Suprapubic skin (tissue), 4 donors: ENCODE measurements at regions not wholly inside any gene's neighbourhood (a gene's known extent, or its start where the extent isn't known, plus 50 kb on each side); places are given as distances from the start of the nearest gene placed in this dataset.

ENCODE experiments used
- DNase-seq, 2 donors: peaks; one replicate each; pipeline ENCODE4 v3.0.0-alpha.2; 2019; ENCODE audit warnings: low spot score in 2 of 2
- H3K27ac ChIP-seq: fragments of 200-600 bp; sonication (generic); one replicate; pipeline ENCODE4 v1.5.1; 2019
- H3K27me3 ChIP-seq: fragments of 200-600 bp; sonication (generic); one replicate; pipeline ENCODE4 v1.5.1; 2019
- H3K36me3 ChIP-seq: fragments of 200-600 bp; sonication (generic); one replicate; pipeline ENCODE4 v1.5.1; 2019
- H3K4me1 ChIP-seq: fragments of 200-600 bp; sonication (generic); one replicate; pipeline ENCODE4 v1.5.1; 2019
- H3K4me3 ChIP-seq: fragments of 200-600 bp; sonication (generic); one replicate; pipeline ENCODE4 v1.5.1; 2019; ENCODE audit warnings: mild to moderate bottlenecking
- H3K9me3 ChIP-seq: fragments of 200-600 bp; sonication (generic); one replicate; pipeline ENCODE4 v1.5.1; 2019
- EP300 ChIP-seq: sonication (generic); formaldehyde crosslinking; IDR thresholded peaks from one replicate; pipeline ENCODE4 v1.6.1; 2017; ENCODE audit warnings: antibody characterized with exemption
- POLR2A ChIP-seq, 2 donors: fragments of 450-650 bp; IDR thresholded peaks; one replicate each; pipeline ENCODE4 v1.6.1; 2017; ENCODE audit warnings: antibody characterized with exemption in 2 of 2, mild to moderate bottlenecking in 2 of 2, moderate library complexity in 2 of 2
- POLR2AphosphoS5 ChIP-seq, 3 donors: sonication (generic); formaldehyde crosslinking; IDR thresholded peaks; one replicate each; pipeline ENCODE4 v1.6.1; 2017; ENCODE audit warnings: antibody characterized with exemption in 3 of 3
- WGBS: methylation state at CpG from one replicate; pipeline ENCODE4 v1.1.5; 2018; 5-methylcytosine and 5-hydroxymethylcytosine counted together
- TF ChIP-seq, protein P1 (sequence below), 2 donors: fragments of 200-600 bp in 1 of 2; fragments of 450-650 bp in 1 of 2; sonication (generic) in 1 of 2; IDR thresholded peaks; one replicate each; pipeline ENCODE4 v1.5.1; 2016 to 2019; ENCODE audit warnings: antibody characterized with exemption in 2 of 2, mild to moderate bottlenecking in 1 of 2, moderate library complexity in 1 of 2

- 13% methylated on average over 1 of the region's 1 CpG for WGBS
- Histone ChIP-seq H3K27ac (no peak overlapping the region), H3K4me1 (no peaks in the 10 kb centered on the region), H3K27me3 (no peaks in the 10 kb centered on the region), H3K9me3 (no peaks in the 10 kb centered on the region), H3K36me3 (no peaks in the 10 kb centered on the region), H3K4me3 (no peak overlapping the region)
- TF ChIP-seq EP300: no peak
- TF ChIP-seq POLR2A (IDR thresholded peaks at IDR 0.05): no peak
- TF ChIP-seq, protein P1, sequence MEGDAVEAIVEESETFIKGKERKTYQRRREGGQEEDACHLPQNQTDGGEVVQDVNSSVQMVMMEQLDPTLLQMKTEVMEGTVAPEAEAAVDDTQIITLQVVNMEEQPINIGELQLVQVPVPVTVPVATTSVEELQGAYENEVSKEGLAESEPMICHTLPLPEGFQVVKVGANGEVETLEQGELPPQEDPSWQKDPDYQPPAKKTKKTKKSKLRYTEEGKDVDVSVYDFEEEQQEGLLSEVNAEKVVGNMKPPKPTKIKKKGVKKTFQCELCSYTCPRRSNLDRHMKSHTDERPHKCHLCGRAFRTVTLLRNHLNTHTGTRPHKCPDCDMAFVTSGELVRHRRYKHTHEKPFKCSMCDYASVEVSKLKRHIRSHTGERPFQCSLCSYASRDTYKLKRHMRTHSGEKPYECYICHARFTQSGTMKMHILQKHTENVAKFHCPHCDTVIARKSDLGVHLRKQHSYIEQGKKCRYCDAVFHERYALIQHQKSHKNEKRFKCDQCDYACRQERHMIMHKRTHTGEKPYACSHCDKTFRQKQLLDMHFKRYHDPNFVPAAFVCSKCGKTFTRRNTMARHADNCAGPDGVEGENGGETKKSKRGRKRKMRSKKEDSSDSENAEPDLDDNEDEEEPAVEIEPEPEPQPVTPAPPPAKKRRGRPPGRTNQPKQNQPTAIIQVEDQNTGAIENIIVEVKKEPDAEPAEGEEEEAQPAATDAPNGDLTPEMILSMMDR (IDR thresholded peaks at IDR 0.05): no peak
- TF ChIP-seq POLR2AphosphoS5 (IDR thresholded peaks at IDR 0.05): no peak
- no peak for DNase-seq
These were observed 1835.2 kb upstream of the NUDT12 start for GRCh38 chr5:105397749-105398148.

DNA sequence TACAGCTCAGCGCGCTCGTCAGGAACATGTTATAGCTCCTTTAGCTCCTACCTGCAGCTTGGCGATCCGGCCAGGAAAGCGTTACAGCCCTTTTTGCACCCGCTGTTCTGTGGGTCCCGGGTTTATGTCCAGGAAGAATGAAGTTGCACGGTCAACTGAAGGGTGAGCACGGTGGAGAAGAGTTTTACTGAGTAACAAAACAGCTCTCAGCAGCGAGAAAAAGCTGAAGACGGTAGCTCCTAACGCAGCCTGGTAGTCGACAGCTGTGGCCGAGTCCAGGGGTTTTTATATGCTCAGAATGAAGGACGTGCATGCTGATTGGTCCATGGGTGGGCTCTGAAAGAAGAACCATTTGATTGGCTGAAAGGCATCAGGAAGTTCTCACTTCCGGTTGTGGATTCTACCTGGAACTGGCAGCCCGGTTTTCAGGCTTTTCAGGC lies 1830.1 kb upstream of the NUDT12 start:
- WGBS: 92% methylated on average over 18 of the region's 18 CpGs
- TF ChIP-seq POLR2AphosphoS5 (IDR thresholded peaks at IDR 0.05) (no peak), EP300 (no peak), POLR2A (IDR thresholded peaks at IDR 0.05) (no peak)
- TF ChIP-seq, protein P1 (IDR thresholded peaks at IDR 0.05): no peak

GRCh38 chr5:105392122-105392709 lies 1829.6 kb upstream of the NUDT12 start:
- WGBS: 97% methylated on average over 16 of the region's 20 CpGs
- DNase-seq: no peak
- Histone ChIP-seq H3K9me3 (peaks cover 6% of the 10 kb centered on the region), H3K4me3 (no peak overlapping the region), H3K27me3 (no peaks in the 10 kb centered on the region), H3K4me1 (no peaks in the 10 kb centered on the region), H3K27ac (no peak overlapping the region), H3K36me3 (no peaks in the 10 kb centered on the region)
- TF ChIP-seq, protein P1 (IDR thresholded peaks at IDR 0.05): no peak
- TF ChIP-seq POLR2A (IDR thresholded peaks at IDR 0.05): no peak
- TF ChIP-seq POLR2AphosphoS5 (IDR thresholded peaks at IDR 0.05): no peak
- TF ChIP-seq EP300: no peak

More for the DNA sequence above, 1830.1 kb upstream of the NUDT12 start:
- Histone ChIP-seq H3K27ac (no peak overlapping the region), H3K27me3 (no peaks in the 10 kb centered on the region), H3K36me3 (no peaks in the 10 kb centered on the region), H3K4me3 (no peak overlapping the region), H3K9me3 (peaks cover 6% of the 10 kb centered on the region), H3K4me1 (no peaks in the 10 kb centered on the region)
- no peak for DNase-seq

GRCh38 chr5:105380126-105380525 lies 1817.5 kb upstream of the NUDT12 start:
- DNase-seq: no peak
- no peak for TF ChIP-seq POLR2AphosphoS5 (IDR thresholded peaks at IDR 0.05)
- 69% methylated on average over 1 of the region's 1 CpG for WGBS

GRCh38 chr5:105371169-105371568 lies 1808.6 kb upstream of the NUDT12 start:
- WGBS: 44% methylated on average over 2 of the region's 2 CpGs
- no peaks in the 10 kb centered on the region for H3K27me3 ChIP-seq
- TF ChIP-seq EP300 (no peak), POLR2A (IDR thresholded peaks at IDR 0.05) (no peak), POLR2AphosphoS5 (IDR thresholded peaks at IDR 0.05) (no peak)
- TF ChIP-seq, protein P1 (IDR thresholded peaks at IDR 0.05): no peak

More at GRCh38 chr5:105380126-105380525, 1817.5 kb upstream of the NUDT12 start:
- no peaks in the 10 kb centered on the region for H3K27me3 ChIP-seq
- H3K4me1 ChIP-seq: no peaks in the 10 kb centered on the region
- H3K4me3 ChIP-seq: no peak overlapping the region
- H3K9me3 ChIP-seq: no peaks in the 10 kb centered on the region
- no peaks in the 10 kb centered on the region for H3K36me3 ChIP-seq
- H3K27ac ChIP-seq: no peak overlapping the region

More at GRCh38 chr5:105371169-105371568, 1808.6 kb upstream of the NUDT12 start:
- Histone ChIP-seq H3K27ac (no peak overlapping the region), H3K4me1 (no peaks in the 10 kb centered on the region), H3K36me3 (no peaks in the 10 kb centered on the region), H3K9me3 (peaks cover 2% of the 10 kb centered on the region), H3K4me3 (no peak overlapping the region)
- no peak for DNase-seq
